ENCODE measurements at regions not wholly inside any gene's neighbourhood (a gene's known extent, or its start where the extent isn't known, plus 50 kb on each side); places are given as distances from the start of the nearest gene placed in this dataset.
A peak's percentile ranks its signal among the peaks of the same experiment; 100 is the strongest.

GRCh38 chr11:71342951-71343827 is 90.8 kb upstream of the SHANK2 start:
- POLR2A ChIA-PET = no interaction called here
- ATAC-seq (ENCODE audit: low read depth) = no peak

More at GRCh38 chr11:71342951-71343827, 90.8 kb upstream of the SHANK2 start:
- Histone ChIP-seq H4K20me1 (ENCODE audit: control insufficient read depth, insufficient read depth, low read length, poor library complexity, severe bottlenecking) (no peaks in the 10 kb centered on the region), H3K4me3 (ENCODE audit: control extremely low read depth in 1 of 5, extremely low read depth in 1 of 5, insufficient read depth in 1 of 5, low read depth in 2 of 5, low read length in 4 of 5) (no peak overlapping the region), H3K9ac (ENCODE audit: low read length) (no peak overlapping the region), H3K9me3 (ENCODE audit: control extremely low read depth in 1 of 3, control insufficient read depth in 2 of 3, insufficient read depth in 1 of 3, low read length in 2 of 3) (no peaks in the 10 kb centered on the region), H3K79me2 (ENCODE audit: control insufficient read depth, insufficient read depth, low read length) (no peaks in the 10 kb centered on the region), H3K27ac (ENCODE audit: low read length in 2 of 2) (no peak overlapping the region), H3K4me2 (replicated peaks; ENCODE audit: low read depth, low read length, poor library complexity, severe bottlenecking) (no peak overlapping the region), H3K27me3 (replicated peaks in 1 of 4; ENCODE audit: control extremely low read depth in 1 of 4, control insufficient read depth in 3 of 4, insufficient read depth in 4 of 4, low read length in 3 of 4) (peaks cover 0 to 8% (median 2%) of the 10 kb centered on the region in 4 experiments), H3K4me1 (ENCODE audit: control insufficient read depth in 2 of 2, insufficient read depth in 2 of 2, low read length in 2 of 2) (no peaks in the 10 kb centered on the region), H3K36me3 (replicated peaks in 1 of 2; ENCODE audit: control extremely low read depth in 1 of 2, control insufficient read depth in 1 of 2, extremely low read depth in 1 of 2, insufficient read depth in 2 of 2, low read length in 1 of 2) (no peaks in the 10 kb centered on the region), H2AFZ (ENCODE audit: insufficient read depth, low read depth, low read length, poor library complexity, severe bottlenecking) (no peak overlapping the region)
- DNase-seq = peak; percentile 20
- H3K27ac Mint-ChIP-seq = no peak overlapping the region
- intact Hi-C loops (cut with micrococcal nuclease) = no loop called here
- peaks cover 2% of the 10 kb centered on the region for H3K9me3 Mint-ChIP-seq (ENCODE audit: insufficient read depth)
- CTCF ChIA-PET = no interaction called here
- TF ChIP-seq EZH2 (IDR thresholded peaks at IDR 0.05; ENCODE audit: borderline replicate concordance, insufficient read depth, low read depth, low read length, poor library complexity, severe bottlenecking) (no peak), CTCF (IDR thresholded peaks at IDR 0.05) (peak; percentile 29)
- H3K4me3 Mint-ChIP-seq = no peak overlapping the region
- 71% methylated on average over 20 of the region's 20 CpGs for WGBS (ENCODE audit: insufficient coverage)
- no peaks in the 10 kb centered on the region for H3K4me1 Mint-ChIP-seq
- peaks cover 25% of the 10 kb centered on the region for H3K27me3 Mint-ChIP-seq

All from B cell (primary cell).